Endometrium (tissue), 2 donors: ENCODE measurements at regions not wholly inside any gene's neighbourhood (a gene's known extent, or its start where the extent isn't known, plus 50 kb on each side); places are given as distances from the start of the nearest gene placed in this dataset.

ENCODE experiments used
- FAIRE-seq: peaks from 2 replicates; lab custom pipeline; 2012; peaks lifted over from hg19 to GRCh38; lab: Jason Lieb, UNC
- donor health status: control.
- donor health status: control.

DNA sequence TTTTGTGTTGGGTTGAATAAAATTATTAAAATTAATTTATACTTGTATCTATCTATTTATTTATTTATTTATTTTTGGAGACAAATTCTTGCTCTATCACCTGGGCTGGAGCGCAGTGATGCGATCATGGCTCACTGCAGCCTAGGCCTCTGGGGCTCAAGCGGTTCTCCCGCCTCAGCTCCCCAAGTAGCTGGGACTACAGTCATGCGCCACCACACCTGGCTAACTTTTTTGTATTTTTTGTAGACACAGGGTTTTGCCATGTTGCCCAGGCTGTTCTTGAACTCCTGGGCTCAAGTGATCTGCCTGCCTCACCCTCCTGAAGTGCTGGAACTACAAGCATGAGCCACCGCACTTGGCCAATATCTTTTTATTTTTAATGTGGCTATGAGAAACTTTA, 134.7 kb upstream of the SPDL1 start:
- FAIRE-seq: no peak

DNA sequence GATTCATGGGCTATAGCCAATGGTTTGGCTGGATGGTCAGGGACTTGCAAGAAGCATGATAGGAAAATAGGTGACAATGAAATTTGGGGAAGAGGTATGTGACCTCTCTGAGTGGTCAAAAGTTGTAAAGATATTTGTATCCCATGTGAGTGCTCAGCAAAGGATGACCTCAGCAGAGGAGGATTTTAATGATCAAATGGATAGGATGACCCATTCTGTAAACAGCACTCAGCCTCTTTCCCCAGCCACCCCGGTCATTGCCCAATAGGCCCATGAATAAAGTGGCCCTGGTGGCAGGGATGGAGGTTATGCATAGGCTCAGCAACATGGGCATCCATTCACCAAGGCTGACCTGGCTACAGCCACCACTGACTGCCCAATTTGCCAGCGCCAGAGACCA, 138.4 kb upstream of the SPDL1 start:
- no peak for FAIRE-seq

DNA sequence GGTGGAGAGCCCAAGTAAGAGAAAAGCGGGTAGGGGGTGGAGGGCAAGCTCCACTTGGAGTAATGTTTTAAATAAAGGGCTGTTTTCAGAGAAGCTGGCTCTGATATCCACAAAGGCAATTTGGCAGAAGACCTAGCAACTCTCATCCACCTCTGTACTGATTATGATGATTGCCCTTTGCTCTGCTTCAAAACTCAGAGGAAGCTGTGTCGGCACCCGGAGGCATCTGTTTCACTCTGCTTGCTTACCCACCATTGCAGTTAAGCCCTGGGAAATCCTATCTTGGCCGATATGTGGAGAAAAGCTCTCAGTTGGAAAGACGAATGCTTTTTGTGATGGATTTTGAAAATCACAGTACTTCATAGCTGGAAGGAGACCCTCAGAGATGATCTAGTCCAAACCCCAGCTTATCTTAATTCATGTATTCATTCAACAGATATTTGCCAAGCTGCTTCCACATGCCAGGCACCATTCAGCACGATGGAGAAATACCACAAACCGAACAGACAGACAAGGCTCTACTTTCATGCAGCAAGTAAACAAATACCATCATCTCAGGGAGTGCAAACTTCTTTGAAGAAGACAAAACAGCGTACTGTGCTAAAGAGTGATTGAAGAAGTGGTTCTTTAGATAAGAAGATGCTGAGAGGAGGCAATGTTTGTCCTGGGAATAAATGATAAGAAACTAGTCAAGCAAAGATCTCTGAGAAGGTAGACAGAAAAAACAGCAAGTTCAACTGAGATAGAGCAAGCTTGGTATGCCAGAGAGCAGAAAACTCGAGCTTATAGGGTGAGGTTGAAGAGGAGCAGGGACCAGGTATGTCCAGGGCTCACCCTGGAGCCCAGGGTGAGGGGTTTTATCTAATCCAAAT, 140.4 kb upstream of the SPDL1 start:
- no peak for FAIRE-seq

DNA sequence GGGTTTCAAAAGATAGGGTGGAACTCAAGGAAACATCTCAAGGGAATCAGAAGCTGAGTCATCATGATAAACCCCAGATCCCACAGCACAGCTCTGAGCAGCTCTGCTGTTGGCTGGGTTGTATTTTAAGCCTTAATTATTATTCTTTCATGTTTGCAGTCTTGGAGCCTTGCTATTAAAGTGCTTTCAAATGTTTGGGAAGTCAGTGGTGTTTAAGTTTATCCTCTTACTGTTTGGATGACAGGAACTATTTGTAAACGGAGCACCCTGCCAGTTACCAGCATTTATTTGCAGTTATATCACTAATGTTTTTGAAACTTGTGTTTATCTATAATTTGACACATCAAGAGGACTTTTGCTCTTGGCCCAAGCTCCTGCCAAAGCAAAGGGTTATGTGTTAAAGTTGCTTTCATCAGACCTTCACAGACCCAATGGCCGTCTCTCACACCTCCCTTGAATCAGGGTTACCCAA, 141.1 kb upstream of the SPDL1 start:
- FAIRE-seq: no peak

DNA sequence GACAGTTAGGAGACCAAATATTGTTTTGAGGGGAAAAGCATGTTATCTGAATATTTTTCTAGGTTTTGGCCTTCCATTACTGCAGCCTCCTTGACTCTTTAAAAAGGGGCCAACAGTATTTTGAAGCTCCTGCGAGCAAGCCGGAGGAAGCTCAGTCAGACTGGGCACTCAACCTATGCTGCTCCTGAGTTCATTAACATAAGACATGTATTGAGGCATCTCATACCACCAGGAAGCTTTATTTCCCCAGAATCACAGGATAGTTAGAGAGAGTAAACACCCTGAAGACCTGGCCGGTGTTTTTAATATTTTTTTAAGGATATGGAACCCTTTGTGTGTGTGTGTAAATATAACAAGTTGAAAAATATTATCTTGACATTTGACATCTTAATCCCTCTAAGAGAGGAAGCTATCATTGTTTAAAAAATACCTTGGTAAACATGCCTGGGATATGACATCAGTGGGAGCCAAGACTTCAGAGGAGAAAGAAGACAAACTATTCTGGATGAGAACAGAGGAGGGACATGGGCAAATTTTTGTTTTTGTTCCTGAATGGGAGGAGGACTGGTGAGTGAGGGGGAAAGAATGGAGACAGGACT, 139.3 kb upstream of the SLIT3 start:
- no peak for FAIRE-seq

DNA sequence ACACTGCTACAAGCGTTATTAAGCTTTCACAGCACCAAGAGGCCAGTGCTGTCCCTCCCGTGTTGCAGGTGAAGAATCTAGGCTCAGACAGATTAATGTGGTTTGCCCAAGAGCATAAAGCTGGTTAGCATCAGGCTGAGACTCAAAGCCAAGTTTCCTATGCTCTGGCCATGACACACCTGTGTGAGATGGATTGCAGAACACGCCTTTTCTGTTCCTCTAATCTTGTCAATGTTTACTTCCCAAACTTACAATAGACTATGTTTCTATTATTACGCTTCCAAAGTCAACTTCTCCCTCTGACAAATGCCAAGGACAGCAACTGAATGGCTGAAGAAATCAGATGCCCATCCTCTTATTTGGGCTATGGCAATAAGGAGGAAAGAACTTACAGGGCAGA, 138.4 kb upstream of the SLIT3 start:
- no peak for FAIRE-seq

DNA sequence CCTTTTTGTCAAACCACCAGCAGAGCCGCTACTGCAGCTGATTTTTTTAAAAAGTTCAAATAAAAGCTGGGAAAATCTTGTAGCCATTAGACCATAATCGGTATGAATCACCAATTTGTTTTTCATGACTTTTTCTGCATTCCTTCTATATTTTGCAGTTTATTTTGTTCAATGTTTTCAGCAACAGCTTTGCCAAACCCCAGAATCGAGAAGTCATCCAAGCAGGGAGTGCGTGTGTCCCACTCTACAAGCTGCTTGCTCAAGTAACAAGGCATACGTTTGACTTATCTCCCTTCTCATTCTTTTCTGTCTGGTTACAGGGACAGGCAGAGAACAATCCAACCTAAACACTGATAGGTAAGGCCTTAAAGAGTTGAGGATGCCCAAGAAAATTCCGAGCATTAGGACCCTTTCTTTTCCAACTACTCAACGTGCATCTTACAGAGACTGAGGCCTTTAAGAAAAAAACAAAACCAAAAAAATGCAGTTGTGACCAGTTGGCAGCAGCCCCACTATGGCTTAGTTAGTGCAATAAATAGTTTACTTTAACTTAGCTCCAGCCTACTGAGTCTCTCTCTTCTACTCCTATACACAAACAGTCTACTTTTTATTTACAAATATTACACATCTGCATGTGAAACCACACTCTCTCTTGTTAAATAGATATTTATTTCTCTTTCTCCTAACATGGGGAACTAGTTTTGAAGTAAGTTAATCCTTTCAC, 134.7 kb upstream of the SLIT3 start:
- FAIRE-seq: no peak

DNA sequence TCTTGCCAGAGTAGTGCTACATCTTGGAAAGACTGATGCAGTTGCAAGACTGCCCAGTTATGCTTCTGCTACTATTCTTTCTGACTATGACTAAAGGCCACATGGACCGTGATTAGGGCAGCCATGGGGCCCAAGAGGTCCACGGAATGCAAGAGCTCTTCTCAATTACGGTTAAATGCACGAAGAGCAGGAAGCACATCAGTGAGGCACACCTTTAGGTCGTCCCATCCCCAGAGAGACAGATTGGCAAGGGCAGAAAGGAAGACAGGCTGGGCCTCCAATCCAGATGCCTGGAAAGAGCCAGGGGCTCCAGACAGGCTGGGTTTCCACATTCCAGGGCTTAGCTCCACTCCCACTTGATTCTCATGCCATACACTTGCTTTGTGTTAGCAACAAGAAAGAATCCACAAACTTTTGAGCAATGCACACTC, 132.3 kb upstream of the SLIT3 start:
- FAIRE-seq: no peak

DNA sequence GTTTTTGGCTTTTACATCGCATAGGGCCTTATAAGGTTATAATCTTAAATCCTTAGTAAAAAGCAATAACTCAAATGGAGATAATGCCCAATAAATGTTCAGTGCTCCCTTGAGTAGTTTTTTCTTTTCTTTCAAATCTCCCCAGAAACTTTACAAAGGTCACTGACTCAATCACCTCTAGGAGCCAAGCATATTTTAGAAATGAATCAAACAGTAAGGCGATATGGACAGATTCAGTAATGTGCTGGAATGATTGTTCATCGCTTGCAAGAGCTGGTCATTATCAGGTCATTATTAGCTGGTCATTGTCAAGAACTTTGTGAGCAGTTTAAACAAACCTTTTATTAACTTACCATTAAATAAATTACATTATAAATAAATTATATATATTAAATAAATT, 130.4 kb upstream of the SLIT3 start:
- FAIRE-seq: no peak

DNA sequence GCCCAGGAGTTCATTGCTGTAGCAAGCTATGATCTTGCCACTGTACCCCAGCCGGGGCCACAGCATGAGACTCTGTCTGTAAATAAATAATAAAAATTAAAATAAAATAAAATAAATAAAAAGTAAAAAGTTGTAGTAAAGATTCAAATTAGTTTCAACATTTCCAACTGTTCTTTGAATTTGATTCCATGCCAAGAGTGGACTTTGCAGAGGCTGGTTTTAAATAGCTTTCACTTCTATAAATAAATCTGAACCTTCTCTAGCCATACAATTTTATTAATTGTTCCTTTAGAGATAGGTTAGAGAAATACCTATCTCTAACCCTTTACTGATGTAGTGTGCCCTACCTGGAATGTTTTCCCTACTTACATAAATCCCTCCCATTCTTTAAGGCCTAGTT, 129.7 kb upstream of the SLIT3 start:
- FAIRE-seq: no peak

DNA sequence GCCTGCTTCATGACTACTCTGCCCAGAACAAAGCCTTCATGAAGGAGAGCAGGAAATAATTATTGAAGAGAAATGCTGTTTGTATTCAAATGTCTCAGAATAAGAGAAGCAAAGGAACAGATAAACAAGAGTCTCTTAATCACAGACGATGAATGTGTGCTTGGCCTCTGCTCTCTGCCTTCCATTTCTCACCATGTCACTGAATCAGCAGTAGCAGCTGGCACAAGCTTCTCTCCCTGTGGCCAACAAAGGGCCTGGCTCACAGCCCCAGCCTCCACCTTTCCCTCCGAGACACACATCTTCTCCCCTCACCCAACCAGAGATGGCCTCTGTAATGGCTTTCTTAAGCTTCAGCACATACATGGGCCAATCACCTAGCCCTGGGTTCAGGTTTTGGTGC, 128.1 kb upstream of the SLIT3 start:
- FAIRE-seq: no peak

DNA sequence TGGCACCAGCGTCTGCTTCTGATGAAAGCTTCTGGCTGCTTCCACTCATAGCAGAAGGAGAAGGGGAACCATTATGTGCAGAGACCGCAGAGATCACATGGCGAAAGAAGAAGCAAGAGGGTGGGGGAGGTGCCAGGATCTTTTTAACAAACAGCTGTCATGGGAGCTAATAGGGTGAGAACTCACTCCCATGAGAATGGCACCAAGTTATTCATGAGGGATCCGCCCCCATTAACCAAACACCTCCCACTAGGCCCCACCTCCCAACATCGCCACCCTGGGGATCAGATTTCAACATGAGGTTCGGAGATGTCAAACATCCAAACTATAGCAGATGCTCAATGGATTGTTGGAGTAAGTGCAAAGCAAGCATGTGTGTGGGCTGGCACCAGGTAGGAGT, 125.8 kb upstream of the SLIT3 start:
- FAIRE-seq: no peak

DNA sequence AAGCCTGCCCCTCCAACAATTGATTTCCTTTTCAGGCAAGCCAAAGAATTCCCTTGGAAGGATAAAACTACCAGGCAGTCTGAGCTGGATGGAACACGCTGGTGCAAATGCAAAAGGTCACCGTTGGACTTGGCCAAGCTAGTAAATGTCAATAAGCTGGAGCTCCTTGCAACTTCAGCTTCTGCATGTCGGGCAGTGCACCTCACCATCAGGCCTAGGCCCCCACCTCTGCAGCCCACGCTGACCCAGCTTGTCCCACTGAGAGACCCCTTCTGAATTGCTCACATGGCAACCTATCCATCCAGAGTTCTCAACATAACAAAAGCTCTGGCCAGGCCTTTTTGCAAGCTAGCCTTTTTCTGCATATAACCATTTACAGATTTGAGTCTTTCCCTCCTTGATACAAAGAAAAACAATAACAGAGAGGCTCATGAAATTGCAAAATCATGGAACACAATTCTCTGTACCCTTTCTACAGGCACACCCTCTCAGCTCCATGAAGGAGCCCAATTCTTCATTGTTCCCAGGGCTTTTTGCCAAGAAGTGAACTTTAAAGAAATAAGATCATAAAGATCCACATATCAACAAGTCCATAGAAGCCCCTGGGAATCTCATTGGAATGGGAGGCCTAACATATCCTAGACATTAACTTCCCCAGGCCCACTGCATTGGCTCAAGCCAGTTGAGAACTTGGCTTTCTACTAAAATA, 123.9 kb upstream of the SLIT3 start:
- FAIRE-seq: no peak

DNA sequence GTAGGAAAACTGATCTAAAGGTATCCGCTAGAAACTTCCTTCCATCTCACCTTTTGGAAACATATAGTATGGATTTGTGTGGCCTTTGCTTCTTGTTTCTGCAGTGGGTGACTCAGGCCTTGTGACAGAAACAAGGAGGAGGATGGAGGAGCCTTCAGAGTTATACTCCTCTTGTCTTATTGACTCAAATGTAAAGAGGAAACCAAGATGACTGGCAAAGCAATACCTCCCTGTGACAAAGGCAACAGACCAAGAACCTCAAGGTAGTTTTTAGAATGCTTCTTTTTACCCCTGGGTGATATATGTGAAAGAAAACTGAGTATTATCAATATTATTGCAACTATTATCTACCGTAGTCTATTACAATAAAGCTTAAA, 123.3 kb upstream of the SLIT3 start:
- FAIRE-seq: no peak

DNA sequence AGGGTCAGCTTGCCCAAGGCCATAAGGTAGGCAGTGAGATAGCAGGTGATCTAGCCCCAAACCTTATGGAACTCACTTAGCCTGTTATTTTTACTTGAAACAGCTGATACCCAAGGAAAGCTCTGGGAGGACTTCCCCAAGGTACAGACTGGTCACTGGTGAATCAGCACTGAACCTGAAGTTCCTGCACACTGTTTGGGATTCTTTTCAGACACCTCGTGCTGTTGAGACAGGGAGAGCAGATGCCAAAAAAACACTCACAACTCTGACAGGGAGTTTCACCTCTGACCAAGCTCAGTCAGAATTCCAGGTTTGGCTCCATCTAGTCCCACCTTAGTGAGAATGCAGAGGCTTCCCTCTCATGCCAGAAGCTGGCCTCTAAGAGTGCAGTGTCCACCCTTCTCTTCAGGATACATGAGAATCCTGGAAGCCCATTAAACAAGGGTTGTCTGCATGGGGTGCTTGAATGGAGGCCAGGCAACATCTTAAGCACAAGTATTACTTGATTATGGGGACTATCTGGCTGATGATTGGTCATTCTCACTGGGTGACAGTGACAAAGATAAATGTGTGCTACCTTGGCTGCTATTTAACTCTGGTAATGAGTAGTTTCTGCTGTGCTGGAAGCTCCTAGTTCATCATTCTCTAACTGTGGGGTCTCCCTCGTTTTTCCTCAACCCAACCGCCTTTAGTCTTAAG, 122.8 kb upstream of the SLIT3 start:
- FAIRE-seq: no peak

DNA sequence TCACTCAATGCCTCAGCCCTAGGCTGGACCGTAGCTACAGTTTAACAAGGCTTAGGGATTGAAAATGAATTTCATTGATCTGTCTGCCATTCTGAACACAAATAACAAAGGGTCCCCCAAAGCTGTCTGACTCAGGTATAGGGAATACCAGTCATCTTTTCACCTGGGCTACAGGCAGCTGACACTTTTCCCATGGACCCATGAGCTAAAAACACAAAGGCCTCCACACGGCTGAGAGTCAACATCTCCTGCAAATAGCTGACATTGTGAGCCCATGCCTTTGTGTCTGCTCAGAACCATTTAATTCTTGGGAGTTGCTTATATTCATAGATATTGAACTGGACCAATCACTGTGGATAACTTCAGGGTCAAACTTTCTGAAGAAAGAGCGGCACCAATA, 121.1 kb upstream of the SLIT3 start:
- no peak for FAIRE-seq

DNA sequence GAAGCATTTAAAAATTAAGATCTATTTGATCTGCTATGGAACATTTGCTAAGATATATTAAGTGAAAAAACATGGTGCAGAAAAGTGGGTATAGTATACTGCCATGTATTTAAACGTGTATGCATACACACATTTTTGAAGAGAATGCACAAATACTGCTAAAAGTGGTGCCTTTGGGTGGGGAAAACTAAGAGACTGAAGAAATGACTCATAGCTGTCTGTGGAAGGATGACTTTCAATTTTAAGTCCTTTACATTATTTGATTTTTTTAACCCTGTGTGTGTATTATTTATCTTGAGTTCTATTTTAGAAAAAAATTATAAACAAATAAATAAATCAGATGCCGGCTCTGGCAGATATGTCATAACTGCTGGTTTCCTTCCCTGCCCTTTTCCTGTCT, 120.7 kb upstream of the SLIT3 start:
- FAIRE-seq: no peak

DNA sequence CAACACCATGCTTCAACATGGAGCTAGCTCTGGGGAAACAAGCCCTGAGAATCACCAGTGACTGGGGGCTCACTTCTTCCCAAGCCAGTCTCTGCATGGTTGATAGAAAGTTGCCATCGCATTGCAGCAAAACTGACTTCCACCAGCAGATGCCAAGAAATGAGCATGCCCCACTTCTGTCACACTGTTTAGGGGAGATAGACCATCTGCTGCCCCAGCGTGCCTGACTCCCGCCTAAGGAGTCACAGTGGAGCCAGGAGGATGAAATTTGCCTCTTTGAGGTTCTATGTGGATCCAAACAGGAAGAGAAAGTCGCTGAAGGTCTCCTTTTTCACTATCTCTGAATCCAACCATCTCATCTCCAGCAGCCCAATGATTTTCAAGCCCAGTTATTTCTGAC, 116.7 kb upstream of the SLIT3 start:
- no peak for FAIRE-seq

DNA sequence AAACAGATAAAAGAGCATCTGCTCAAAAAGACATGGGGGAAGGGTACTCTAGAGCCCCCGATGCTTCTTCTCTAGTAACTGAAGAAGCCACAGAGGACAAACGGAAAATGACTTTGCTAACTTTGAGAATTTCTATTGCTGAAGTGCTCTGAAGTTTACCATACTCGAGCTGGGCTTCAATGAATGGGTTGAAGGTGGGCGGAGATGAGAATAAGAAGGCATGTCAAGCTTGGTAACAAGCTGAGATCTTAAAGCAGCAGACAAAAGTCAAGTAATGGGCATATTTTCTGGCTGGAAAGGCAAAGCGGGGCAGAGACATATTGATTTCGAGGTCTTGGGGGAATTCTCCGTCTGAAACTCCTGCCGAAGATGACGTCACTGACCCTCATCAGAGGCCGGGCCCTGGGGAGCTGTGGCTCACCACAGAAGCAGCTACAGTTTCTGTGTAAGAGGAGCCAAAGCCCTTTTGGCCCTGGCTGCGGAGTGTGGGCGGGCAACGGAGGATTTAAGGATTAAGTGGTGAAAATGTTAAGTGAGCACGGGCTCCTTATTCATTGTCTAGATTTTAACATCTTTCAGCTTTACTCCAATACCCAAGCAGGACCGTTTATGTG, 115.8 kb upstream of the SLIT3 start:
- no peak for FAIRE-seq

DNA sequence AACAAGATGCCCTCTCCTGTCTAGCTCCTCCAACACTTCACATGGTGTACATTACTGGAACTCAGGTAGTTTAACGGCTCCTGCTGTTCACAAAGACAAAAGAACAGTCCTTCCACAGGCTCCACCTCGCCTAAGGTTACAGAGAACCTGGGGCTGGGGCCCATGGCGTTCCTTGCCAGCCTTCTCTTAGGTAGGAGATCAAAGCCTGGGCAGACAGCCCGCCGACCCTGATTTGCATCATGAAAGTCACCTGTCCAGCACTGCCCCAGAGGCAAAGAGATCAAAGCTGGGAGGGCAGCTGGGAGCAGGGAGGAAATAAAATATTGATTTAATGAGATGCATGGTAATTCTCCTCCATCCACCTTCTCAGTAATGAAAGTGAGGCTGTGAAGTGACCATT, 115.0 kb upstream of the SLIT3 start:
- FAIRE-seq: no peak

DNA sequence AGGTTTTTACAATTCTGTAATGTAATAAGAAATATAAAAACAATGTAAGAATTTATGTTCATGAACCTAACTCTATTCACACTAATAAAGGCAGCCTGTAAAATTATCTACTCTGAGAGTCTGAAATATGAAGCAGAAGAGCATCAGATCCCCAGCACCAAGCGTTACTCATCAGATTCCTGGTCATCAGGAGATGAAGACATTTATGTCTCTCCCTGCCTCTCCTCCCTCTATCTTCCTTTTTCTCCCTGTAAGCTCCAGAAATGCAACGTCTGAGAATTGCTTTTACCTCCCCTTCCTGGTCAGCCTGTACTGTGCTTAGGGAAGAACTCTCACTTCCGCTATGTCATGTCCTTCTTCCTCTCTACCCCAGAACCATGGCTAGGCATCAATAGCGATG, 114.4 kb upstream of the SLIT3 start:
- no peak for FAIRE-seq

DNA sequence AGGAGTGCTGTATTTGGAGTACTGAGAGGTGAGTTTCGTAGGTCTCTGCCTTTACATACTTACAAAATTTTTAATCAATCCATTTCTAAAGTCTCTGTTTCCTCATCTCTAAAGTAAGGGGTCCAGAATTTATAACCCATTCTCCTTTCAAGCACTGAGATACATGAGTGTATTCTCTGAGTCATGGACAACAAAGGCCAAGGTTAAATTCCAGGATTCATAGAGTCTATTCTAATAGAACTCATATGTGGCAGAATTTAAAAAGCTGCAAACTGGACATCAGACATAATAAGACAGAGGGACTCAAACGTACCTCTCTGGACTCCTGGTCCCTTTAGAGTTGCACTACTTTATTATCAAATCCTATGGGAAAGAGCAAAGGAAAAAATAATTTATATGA, 112.5 kb upstream of the SLIT3 start:
- no peak for FAIRE-seq
